T1000 (cell line): ENCODE measurements at regions not wholly inside any gene's neighbourhood (a gene's known extent, or its start where the extent isn't known, plus 50 kb on each side); places are given as distances from the start of the nearest gene placed in this dataset.
A peak's percentile ranks its signal among the peaks of the same experiment; 100 is the strongest.
"Not testable (repeated sequence)": the region's sequence is repeated elsewhere in the genome, so short reads cannot be mapped to it uniquely, and the experiment has no call there.

Experiments
- DNase-seq: peaks from one replicate; lab custom pipeline; 2025; ENCODE audit warnings: mixed read lengths; lab: John Stamatoyannopoulos, UW

DNA sequence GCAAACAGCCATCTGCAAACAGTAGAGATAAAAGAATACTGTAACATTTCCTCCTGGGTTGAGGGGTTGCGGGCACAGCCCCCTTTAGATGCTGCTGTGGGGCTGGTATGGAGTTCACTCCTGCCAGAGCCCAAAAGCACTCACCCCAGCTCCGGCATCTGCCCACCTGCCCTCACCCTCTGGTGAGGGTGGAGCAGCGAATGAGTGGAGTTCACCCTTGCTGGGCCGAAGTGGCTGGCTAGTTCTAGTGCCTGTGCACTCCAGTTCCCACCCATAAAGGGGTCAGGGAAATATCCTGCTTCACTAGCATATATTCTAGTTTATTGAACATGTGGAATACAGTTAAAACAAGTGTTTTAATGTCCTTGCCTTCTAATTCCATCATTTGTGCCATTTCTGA is 209.7 kb upstream of the SGO1 start:
- DNase-seq = no peak

DNA sequence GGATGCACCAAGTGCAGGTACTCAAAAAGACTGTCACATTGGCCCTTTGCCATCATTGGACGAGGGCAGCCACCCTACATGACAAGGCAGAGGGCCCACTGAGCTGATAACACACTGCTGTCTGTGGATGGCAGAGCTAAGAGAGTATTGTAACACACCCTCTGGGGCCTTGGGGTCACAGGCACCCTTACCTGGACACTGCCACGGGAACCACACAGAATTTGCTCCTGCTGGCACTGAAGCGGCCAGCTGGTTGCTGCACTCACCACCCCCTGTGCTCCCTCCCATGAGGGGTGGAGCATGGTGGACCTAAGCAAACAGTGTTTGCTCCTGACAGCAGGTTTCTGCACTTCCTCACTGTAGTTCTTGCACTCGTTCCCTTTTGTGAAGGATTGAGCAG is 208.2 kb upstream of the SGO1 start:
- no peak for DNase-seq

DNA sequence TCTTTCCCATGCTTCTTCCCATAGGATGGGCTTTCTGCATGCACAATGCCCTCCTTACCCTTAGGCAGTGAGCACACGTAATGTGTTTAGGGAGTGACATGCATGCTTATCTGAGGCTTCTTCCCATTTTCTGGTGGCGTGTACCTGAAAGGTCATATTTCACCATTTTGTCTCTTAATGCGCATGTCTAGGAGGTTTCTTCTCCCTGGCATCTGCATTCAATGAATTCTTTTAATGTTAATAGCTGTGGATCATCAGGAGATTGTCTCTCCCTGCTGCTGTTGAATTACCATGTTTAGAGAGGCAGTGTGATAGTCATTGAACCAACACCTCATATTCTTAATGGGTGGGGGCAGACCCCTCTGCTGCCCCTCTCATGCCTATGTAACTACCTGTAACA is 205.6 kb upstream of the SGO1 start:
- no peak for DNase-seq

DNA sequence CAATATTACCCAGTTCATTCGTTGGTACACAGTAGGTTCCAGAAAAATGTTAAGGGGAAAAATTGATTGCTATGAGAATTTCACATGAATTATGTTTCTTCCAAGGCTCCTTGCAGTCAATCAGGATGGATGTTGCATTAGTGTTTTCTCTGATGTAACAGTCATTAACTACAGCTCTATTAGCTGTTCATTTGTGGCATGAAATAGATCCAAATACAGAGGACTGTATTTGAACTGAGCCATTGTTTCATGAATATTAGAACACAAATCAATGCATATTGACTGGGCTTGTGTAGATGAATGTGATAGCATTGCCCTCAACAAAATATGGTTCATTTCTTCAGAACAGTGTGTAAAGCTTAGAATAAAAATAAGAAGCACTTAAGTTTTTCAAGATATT is 203.0 kb upstream of the SGO1 start:
- DNase-seq = no peak

DNA sequence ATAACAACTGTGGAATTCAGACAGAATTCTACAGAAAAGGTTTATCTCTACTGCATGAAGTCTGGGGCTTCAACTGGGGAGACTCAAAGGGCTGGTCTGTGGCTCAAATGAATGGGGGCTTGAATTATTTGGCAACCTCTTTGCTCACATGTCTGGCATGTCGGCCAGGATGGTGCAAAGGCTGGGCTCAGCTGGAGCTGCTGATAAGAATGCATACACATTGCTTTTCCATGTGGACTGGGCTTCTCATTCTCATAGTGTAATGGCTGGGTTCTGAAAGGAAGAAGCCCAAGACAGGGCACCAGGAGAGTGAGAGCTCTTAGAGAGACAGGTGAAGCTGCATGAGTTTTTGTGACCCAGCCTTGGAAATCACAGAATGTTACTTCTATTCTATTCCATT is 194.3 kb upstream of the SGO1 start:
- no peak for DNase-seq

DNA sequence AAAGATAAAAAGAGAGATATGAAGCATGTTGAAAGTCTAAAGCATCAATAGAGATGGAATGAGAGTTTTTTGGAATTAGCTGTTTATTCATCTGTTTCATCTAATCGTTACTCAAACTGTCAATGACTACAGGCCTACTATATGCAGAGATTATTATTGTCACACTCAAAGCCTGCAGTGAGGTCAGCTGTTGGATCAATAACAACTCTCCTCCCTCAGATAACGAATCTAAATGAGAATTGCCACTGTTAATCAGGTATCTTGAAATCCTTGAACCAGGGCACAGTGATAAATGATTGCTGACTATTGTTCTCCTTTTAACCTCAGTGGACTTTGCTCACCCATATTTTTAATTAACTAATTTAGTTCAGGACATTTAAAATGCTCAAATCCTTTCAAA is 192.3 kb upstream of the SGO1 start:
- DNase-seq = no peak

DNA sequence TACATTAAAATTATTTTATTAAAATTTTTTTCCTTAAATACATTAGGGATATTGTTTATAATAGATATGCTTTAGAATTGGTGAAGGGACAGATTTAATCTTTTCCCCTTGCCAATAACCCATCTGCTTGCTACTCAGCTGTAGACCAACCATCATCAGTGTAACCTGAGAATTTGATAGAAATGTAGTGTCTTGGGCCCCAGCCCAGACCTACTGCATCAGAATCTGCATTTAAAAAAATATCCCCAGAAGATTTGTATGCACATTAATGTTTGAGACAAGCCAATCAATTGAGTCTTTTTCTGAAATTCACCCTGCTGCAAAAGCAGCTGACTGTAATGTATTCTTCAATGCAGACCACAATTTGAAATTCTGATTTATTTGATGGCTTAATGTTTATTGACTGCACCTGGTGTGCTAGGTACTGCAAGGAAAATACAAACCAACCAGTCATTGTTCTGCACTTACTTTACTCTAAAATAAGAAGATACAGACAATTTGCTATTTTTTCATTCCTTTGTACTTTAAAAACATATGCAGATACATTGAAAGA is 190.7 kb upstream of the SGO1 start:
- DNase-seq = no peak

DNA sequence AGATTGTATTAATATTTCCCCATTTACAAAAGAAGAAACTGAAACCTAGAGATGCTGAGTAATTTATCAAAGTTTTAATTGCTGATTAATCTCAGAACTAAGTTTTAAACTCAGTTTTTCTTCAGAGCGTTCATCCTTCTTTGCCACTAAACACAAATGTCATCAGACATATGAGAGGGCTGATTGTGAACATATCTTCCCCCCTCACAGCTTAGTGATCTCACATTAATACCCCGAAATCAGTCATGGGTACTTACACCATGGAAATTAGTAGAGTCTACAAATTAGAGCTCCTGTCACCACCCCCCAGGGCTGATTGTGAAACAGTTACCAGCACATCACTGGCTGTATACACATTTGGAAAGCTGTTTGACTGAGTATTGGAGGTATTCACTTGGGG is 189.3 kb upstream of the SGO1 start:
- no peak for DNase-seq

DNA sequence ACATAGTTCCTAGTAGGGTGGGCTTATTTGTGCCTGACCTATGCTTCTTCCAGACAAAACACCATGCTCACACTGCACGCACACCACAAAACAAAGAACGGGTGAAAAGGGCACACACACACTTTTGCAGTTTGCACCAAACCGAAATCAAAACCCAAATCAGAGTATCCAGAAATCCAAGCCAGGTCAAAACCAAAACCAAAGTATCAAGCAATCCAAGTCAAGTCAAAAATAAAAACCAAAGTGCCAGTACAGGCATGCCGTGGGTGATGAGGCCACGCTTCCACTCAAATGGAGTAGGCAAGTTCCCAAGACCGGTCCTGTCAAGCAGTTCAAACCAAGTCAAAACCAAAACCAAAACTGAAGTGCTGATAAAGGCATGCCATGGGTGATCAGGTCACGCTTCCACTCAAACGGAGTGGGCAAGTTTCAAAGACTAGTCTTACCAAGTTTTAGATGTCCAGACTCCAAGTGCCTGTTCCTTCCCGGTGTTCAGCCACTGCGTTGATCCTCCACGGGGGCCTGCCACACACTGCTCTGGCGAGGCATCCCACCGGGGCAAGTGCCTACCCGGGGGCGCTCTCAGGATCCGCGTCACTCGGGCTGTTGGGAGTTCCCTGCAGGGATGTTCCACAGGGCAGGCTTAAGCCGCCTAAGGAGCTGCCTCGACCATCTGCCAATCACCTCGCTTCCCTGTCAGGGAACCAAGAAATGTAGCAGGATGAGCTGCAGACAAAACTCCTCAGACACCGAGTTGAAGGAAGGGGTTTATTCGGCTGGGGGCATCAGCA is 184.5 kb upstream of the SGO1 start:
- DNase-seq = not testable (repeated sequence)

DNA sequence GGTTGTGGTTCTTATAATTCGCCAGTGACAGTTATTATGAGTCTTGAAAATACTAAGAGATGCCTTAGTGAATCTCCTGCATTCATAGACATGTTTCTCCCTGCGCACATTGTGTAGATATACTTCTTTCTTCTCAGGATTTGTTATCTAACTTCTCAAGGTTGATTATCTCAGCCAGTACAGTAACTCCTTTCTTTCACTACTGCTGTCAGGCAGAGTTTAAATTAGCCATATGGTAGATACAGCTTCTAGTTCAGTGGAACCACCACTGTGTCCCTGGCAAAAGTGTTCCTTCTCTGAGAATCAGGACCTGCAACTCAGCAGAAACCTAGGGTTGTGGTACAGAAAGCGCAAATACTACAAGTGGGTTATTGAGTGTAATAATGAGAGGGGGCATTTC is 175.0 kb upstream of the SGO1 start:
- DNase-seq = no peak

DNA sequence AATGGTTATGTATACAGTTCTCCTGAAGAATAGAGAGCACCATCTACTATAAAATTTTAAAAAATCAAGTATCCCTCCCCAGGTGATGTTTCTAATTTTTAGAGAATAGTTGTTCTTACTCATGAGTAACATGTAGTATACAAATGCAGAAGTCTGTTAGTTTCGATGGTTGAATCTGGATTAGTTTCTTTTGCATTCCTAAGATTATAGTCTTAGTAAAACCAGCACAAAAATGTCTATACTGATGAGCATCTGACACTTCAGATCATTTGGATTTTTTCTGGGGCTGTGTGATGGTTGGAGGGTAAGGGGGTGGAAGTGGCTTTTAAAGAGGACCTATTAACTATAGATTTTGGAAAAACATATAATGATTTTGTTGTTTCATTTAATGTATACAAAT is 167.3 kb upstream of the SGO1 start:
- DNase-seq = no peak

DNA sequence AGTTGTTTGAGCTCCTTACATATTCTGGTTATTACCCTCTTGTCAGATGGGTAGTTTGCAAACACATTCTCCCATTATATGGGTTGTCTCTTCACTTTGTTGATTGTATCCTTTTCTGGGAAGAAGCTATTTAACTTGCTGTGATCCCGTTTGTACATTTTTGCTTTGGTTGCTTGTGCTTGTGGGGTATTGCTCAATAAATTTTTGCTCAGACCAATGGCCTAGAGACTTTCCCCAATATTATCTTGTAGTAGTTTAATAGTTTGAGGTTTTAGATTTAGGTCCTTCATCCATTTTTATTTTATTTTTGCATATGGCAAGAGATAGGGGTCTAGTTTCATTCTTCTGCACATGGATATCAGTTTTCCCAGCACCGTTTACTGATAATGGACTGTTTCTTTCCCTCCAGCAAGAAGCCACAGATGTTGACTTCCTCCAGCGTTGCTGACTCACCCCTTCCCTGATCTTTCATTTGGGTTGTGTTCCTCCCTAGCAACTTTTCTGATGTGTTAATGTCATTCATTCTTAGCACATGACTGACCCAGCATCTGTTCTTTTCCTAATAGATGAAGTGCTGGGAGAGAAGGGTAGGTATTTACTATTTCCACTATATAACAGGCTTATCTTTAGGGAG is 166.7 kb upstream of the SGO1 start:
- no peak for DNase-seq

DNA sequence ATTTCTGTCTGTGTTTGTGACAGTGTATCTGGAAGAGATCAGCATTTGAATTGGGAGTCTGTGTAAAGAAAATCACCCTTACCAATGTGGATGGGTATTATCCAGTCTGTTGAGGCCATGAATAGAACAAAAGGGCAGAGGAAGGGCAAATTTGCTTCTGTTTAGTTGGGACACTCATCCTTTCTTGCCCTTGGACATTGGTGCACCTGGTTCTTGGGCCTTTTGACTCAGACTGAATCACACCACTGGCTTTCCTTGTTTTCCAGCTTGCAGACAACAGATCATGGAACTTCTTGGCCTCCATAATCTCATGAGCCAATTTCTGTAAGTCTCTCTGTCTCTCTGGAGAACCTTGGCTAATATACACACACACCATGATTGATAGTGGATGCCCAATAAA is 164.4 kb upstream of the SGO1 start:
- no peak for DNase-seq

DNA sequence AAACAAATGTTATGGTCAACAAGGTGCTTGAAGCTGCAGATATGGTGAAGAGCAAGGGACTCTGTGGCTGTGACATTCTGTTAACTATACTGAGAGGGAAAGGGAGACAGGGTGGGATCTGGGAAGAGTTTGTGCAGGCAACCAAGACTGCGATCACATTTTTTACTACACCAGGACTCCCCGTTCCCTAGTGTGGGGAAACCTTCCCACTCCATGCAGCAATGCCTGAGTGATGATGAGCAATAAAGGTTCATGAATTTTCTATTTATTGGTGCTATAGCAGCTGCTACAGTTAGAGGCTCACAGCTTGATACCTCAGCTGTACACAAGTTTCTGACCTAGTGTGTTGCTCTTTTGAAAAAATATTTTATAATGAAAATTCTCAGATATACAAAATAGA is 160.9 kb upstream of the SGO1 start:
- DNase-seq = no peak

DNA sequence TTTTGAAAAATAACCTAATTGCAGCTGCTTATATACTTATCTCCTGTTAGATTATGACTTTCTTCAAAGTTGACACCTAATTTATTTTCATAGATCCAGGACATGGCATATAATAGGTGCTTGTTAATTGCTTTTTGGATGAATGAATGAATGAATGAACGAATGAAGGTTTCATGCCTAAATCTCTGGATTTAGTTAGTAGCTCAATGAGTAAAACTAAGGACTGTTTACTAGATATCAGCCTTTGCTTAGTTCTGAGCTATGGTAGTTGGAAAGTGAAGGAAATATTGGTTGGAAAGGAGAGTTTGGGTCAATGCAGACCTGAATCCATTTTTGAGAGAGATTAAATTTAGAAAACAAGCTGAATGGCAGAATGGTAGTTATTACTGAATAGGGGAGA is 160.4 kb upstream of the SGO1 start:
- DNase-seq = no peak

DNA sequence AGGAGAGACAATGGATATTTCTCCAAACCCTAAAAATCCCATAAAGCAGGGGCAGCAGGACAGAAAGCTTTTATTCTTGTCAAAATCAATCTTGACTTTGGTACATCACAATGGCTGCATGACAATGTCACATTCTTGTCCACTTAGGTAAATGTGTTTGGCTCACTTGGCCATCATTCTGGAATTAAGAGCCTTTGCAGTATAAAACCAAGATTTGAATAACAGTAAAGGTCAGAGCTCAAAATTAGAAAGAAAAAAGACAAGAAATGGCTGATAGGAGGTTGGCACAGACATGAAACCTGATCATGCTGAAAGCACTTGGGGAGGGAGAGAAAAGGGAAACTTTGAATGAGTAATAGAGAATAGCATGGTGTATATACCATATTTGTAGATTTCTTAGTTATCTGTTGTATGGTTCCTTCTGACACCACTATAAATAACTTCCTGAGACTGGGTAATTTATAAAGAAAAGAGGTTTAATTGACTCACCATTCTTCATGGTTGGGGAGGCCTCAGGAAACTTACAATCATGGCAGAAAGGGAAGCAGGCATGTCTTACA is 158.5 kb upstream of the SGO1 start:
- DNase-seq = no peak

DNA sequence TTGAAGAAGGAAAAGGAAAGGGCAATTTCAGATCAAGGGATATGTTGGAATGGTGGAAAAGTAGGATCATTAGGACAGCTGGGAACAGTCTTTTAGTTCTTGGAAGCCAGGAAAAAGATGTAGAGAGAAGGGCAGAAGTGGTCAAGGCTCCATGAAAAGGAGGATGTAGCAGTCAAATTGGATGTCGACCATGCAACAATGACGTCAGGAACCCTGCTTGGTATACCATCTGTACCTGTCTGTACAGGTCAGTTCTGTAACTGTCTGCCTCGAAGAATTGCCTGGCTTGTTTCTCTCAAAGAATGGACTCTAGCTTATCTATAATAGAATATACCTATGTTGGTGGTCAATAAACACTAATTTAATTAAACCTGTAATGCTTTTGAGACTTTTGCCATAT is 157.8 kb upstream of the SGO1 start:
- no peak for DNase-seq

DNA sequence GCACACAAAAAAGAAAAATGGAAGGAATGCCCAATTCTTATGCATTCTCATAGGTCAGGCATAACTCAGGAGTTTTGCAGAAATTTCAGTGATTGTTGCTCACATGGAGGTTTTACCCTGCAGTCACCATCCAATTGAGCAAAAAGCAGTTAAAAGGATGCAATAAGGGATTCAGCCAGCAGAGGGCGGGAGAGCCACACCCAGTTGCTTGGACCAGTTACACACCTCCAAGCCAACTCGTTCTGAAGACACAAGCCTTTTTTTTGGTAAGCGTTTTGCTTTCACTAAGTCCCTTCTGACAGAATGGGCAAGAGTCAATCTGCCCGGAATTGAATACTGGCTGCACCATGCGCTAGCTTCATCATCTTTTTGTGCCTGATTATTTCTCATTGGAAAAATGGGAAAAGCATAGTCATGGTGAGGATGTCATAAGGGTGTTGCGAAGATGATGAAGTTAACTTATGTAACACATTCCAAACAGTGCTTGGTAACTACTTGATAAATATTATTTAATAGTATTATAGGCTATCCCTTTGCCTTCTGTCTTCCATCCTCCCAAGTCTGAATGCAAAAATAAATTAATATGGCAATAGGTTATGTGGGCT is 154.4 kb upstream of the SGO1 start:
- DNase-seq = peak; percentile 55

DNA sequence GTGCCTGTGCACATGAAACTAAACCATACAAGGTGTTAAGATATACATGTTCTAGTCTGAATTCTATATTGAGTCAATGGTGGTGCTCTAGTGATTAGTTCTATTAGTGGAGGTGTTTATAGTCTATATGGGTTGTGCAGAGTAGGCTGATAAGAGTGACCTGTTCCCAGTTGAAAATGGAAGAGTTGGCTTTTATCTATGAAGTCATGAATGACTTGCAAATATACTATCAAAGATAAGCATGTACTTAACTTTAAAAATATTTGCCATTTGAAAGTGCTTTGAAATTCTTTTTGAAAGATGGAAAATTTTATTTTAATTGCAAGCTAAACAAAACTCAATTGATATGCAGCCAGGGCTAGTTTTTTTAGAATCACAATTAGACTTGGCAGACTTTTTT is 150.6 kb upstream of the SGO1 start:
- no peak for DNase-seq

DNA sequence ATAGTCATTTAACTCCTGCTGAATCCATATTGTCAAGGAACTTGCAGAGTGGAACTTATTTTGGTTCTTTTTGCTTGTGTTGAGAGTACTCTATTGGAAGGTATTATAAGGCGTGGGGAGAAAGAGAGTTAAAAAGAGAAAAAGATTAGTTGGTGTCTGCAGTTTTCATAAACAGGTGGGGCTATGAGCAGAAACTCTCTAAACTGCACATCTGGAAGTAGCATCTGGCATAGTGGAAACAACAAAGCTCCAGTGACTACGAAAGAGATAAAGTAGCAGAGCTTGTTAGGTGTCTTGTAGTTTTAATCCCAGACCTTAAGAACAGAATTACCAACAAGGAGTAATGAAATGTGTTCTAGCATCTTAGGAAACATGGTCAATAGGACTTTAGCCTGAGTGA is 148.8 kb upstream of the SGO1 start:
- DNase-seq = no peak

DNA sequence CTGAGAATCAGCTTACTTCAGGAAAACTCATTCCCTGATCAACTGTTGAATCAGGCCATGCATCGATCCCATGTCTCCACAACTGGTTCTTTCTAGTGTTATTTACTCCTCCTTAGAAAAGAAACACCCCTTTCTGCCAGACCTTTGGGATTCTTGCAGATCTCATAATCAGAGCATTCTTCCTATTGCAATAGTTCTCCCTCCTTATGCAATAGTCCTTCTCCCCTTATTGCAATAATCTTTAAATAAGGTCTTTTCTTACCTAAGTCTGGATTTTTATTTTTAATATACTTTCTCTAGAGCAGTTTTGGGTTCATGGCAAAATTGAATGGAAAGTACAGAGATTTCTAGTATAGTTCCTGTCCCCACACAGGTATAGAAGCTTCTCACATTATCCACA is 141.9 kb upstream of the SGO1 start:
- DNase-seq = no peak

DNA sequence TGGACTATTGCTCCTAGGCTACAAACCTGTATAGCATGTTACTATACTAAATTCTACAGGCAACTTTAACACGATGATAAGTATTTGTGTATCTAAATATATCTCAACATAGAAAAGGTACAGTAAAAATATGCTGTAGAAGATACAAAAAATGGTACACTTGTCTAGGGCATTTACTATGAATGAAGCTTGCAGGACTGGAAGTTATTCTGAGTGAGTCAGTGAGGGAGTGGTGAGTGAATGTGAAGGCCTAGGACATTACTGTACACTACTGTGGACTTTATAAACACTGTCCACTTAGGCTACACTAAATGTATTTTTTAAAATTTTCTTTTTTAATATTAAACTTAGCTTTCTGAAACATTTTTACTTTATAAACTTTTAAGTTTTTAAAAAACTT is 140.5 kb upstream of the SGO1 start:
- no peak for DNase-seq

DNA sequence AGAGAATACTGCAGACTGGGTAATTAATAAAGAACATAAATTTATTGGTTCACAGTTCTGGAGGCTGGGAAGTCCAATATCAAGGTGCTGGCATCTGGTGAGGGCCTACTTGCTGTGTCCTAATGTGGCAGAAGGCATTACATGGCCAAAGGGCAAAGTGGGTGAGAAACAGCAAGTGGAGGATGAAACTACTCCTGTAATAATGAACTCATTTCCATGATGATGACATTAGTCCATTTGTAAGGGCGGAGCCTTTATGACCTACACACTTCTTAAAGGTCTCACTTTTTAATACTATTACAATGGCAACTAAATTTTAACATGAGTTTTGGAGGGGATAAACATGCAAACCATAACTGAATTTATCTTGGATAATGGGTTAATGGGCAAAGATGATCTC is 139.6 kb upstream of the SGO1 start:
- no peak for DNase-seq
